ENCODE measurements at regions not wholly inside any gene's neighbourhood (a gene's known extent, or its start where the extent isn't known, plus 50 kb on each side); places are given as distances from the start of the nearest gene placed in this dataset.

DNA sequence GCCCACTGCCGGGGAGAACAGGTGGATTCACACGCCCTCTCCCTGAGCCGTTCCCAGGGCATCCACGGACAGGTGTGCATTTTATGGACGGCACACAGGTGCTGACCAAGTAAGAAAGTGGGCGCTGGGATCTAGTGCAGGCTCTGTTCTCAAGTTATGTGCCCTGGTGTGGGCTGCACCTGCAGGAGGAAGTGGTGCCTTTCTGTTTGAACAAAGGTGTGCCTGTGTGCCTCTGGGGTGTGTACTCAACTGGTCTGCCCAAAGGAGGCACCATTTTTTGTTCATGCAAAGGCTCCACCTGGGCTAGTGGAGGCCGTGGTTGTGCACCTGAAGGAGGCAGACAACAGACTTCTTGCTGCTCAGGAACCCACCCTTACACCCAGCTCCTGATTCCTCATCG is 88.2 kb upstream of the HK2 start:
- ChIA-PET CTCF (no interaction called here), POLR2A (no interaction called here)
- Histone ChIP-seq H3K36me3 (ENCODE audit: control insufficient read depth, insufficient read depth, low read length) (no peaks in the 10 kb centered on the region), H3K4me1 (ENCODE audit: control insufficient read depth, insufficient read depth, low read length) (0 out of 2 replicates have a peak, but pooled peaks cover 3% of the 10 kb centered on the region), H3K9me3 (ENCODE audit: control insufficient read depth, insufficient read depth, low read depth, low read length) (no peaks in the 10 kb centered on the region), H3K4me3 (ENCODE audit: low read depth in 2 of 2, low read length in 2 of 2) (no peak overlapping the region), H3K27ac (ENCODE audit: low read length) (no peak overlapping the region), H3K27me3 (ENCODE audit: control insufficient read depth, insufficient read depth, low read length) (no peaks in the 10 kb centered on the region)
- intact Hi-C loops (cut with micrococcal nuclease; ENCODE audit: unreplicated experiment) = no loop called here
- TF ChIP-seq TCF7L2 (IDR thresholded peaks at IDR 0.05; ENCODE audit: low read depth, low read length) = no peak
- TF ChIP-seq POLR2AphosphoS5 (IDR thresholded peaks at IDR 0.05; ENCODE audit: low read depth, low read length) = no peak
- TF ChIP-seq, protein P1, sequence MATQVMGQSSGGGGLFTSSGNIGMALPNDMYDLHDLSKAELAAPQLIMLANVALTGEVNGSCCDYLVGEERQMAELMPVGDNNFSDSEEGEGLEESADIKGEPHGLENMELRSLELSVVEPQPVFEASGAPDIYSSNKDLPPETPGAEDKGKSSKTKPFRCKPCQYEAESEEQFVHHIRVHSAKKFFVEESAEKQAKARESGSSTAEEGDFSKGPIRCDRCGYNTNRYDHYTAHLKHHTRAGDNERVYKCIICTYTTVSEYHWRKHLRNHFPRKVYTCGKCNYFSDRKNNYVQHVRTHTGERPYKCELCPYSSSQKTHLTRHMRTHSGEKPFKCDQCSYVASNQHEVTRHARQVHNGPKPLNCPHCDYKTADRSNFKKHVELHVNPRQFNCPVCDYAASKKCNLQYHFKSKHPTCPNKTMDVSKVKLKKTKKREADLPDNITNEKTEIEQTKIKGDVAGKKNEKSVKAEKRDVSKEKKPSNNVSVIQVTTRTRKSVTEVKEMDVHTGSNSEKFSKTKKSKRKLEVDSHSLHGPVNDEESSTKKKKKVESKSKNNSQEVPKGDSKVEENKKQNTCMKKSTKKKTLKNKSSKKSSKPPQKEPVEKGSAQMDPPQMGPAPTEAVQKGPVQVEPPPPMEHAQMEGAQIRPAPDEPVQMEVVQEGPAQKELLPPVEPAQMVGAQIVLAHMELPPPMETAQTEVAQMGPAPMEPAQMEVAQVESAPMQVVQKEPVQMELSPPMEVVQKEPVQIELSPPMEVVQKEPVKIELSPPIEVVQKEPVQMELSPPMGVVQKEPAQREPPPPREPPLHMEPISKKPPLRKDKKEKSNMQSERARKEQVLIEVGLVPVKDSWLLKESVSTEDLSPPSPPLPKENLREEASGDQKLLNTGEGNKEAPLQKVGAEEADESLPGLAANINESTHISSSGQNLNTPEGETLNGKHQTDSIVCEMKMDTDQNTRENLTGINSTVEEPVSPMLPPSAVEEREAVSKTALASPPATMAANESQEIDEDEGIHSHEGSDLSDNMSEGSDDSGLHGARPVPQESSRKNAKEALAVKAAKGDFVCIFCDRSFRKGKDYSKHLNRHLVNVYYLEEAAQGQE (IDR thresholded peaks at IDR 0.05; ENCODE audit: insufficient read depth in 1 of 2, low read depth in 2 of 2, low read length in 1 of 2) = no peak
- no peak for TF ChIP-seq CTCF (IDR thresholded peaks at IDR 0.05)
- no peak for TF ChIP-seq SIN3A (IDR thresholded peaks at IDR 0.05; ENCODE audit: borderline replicate concordance, insufficient read depth, low read depth, low read length)
- in situ Hi-C loops (cut with HindIII; ENCODE audit: low pct_unique_long_range_greater_than_20kb, low sequenced_read_pairs) = no loop called here
- BruUV-seq (replicated peaks) = no TSS peak
- DNase-seq (ENCODE audit: low read depth, low spot score) (no peak), ATAC-seq (no peak)

GRCh38 chr2:74746480-74746879 is 87.4 kb upstream of the HK2 start:
- ATAC-seq (no peak), DNase-seq (ENCODE audit: low read depth, low spot score) (no peak)
- ChIA-PET POLR2A (no interaction called here), CTCF (no interaction called here)
- no TSS peak for BruUV-seq (replicated peaks)
- no peak overlapping the region for H3K4me3 ChIP-seq (ENCODE audit: low read depth in 2 of 2, low read length in 2 of 2)
- TF ChIP-seq, protein P1 (IDR thresholded peaks at IDR 0.05; ENCODE audit: insufficient read depth in 1 of 2, low read depth in 2 of 2, low read length in 1 of 2) = no peak
- TF ChIP-seq TCF7L2 (IDR thresholded peaks at IDR 0.05; ENCODE audit: low read depth, low read length) = no peak
- no peak for TF ChIP-seq SIN3A (IDR thresholded peaks at IDR 0.05; ENCODE audit: borderline replicate concordance, insufficient read depth, low read depth, low read length)
- no peak for TF ChIP-seq CTCF (IDR thresholded peaks at IDR 0.05)
- no peak for TF ChIP-seq POLR2AphosphoS5 (IDR thresholded peaks at IDR 0.05; ENCODE audit: low read depth, low read length)
- H3K27ac ChIP-seq (ENCODE audit: low read length) = no peak overlapping the region
- no peaks in the 10 kb centered on the region for H3K9me3 ChIP-seq (ENCODE audit: control insufficient read depth, insufficient read depth, low read depth, low read length)
- no peaks in the 10 kb centered on the region for H3K27me3 ChIP-seq (ENCODE audit: control insufficient read depth, insufficient read depth, low read length)
- in situ Hi-C loops (cut with HindIII; ENCODE audit: low pct_unique_long_range_greater_than_20kb, low sequenced_read_pairs) = no loop called here
- H3K36me3 ChIP-seq (ENCODE audit: control insufficient read depth, insufficient read depth, low read length) = no peaks in the 10 kb centered on the region
- H3K4me1 ChIP-seq (ENCODE audit: control insufficient read depth, insufficient read depth, low read length) = no peaks in the 10 kb centered on the region
- intact Hi-C loops (cut with micrococcal nuclease; ENCODE audit: unreplicated experiment) = no loop called here
